Chondrocyte (in vitro differentiated cells): ENCODE measurements at regions not wholly inside any gene's neighbourhood (a gene's known extent, or its start where the extent isn't known, plus 50 kb on each side); places are given as distances from the start of the nearest gene placed in this dataset.

Experiments
- DNase-seq: peaks from one replicate; pipeline ENCODE4 v3.0.0; 2021; ENCODE audit warnings: mixed read lengths, low spot score
- H3K27ac Mint-ChIP-seq: one replicate; pipeline ENCODE4 v1.8.0; 2021; ENCODE audit warnings: mild to moderate bottlenecking, moderate library complexity, mixed read lengths; ENCODE audit not compliant: unreplicated experiment
- H3K27me3 Mint-ChIP-seq: 2 replicates; pipeline ENCODE4 v1.8.0; 2021; ENCODE audit warnings: low read depth, mixed read lengths
- H3K36me3 Mint-ChIP-seq: 2 replicates; pipeline ENCODE4 v1.8.0; 2021; ENCODE audit warnings: low read depth, mixed read lengths
- H3K4me1 Mint-ChIP-seq: 2 replicates; pipeline ENCODE4 v1.8.0; 2021; ENCODE audit warnings: low read depth, mild to moderate bottlenecking, mixed read lengths
- H3K4me3 Mint-ChIP-seq: one replicate; pipeline ENCODE4 v1.8.0; 2021; ENCODE audit warnings: mild to moderate bottlenecking, moderate library complexity, mixed read lengths; ENCODE audit not compliant: unreplicated experiment
- H3K9me3 Mint-ChIP-seq: 2 replicates; pipeline ENCODE4 v1.8.0; 2021; ENCODE audit warnings: low read depth, mixed read lengths
- TF ChIP-seq, protein P1 (sequence below): fragments of 200-600 bp; sonication (generic); IDR thresholded peaks from 2 replicates; pipeline ENCODE4 v1.5.0; 2021; ENCODE audit warnings: antibody characterized with exemption, mild to moderate bottlenecking, moderate library complexity

DNA sequence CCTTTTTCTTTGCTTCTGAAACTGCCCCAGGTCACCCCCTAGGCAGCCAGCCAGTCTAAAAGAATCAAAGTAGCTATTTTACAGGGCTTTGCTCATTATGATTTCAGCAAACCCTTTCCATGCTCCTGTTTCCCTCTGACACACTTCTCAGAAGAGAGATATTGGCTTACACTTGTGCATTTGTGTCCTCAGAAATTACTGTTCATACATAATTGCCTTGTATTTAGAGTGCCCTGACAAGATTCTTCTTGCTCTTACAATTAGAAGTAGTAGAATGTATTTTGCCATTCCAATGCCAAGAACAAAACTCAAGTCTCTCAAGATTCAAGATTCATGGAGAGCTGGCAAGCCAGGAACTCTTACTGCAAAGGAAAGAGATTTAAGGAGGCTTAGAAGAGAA, 531.0 kb upstream of the ZFP42 start:
- DNase-seq, result no peak
- Mint-ChIP-seq H3K36me3 (no peaks in the 10 kb centered on the region), H3K27me3 (no peaks in the 10 kb centered on the region), H3K4me1 (peaks cover 12% of the 10 kb centered on the region), H3K4me3 (no peak overlapping the region), H3K27ac (peak overlapping the region; percentile 65), H3K9me3 (no peaks in the 10 kb centered on the region)
- TF ChIP-seq, protein P1, sequence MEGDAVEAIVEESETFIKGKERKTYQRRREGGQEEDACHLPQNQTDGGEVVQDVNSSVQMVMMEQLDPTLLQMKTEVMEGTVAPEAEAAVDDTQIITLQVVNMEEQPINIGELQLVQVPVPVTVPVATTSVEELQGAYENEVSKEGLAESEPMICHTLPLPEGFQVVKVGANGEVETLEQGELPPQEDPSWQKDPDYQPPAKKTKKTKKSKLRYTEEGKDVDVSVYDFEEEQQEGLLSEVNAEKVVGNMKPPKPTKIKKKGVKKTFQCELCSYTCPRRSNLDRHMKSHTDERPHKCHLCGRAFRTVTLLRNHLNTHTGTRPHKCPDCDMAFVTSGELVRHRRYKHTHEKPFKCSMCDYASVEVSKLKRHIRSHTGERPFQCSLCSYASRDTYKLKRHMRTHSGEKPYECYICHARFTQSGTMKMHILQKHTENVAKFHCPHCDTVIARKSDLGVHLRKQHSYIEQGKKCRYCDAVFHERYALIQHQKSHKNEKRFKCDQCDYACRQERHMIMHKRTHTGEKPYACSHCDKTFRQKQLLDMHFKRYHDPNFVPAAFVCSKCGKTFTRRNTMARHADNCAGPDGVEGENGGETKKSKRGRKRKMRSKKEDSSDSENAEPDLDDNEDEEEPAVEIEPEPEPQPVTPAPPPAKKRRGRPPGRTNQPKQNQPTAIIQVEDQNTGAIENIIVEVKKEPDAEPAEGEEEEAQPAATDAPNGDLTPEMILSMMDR, result no peak

DNA sequence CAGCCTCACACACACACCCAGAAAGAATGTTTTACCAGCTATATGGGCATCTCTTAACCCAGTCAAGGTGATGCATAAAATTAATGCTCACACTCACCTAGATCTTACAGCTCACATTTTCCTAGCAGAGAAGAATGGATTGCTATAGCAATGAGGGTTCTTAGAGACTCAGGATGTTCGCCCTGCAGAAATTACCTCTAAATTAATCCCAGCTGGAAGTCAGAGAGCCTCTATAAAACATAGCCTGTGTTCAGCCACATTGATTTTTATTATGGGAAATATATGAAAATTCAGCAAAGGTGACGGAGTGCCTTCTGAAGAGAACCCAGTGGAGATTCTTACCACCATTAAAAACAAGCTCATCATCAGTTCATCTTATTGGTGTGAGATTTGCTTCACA, 528.3 kb upstream of the ZFP42 start:
- Mint-ChIP-seq H3K9me3 (no peaks in the 10 kb centered on the region), H3K36me3 (no peaks in the 10 kb centered on the region), H3K4me3 (no peak overlapping the region), H3K27ac (no peak overlapping the region), H3K4me1 (peaks cover 20% of the 10 kb centered on the region), H3K27me3 (no peaks in the 10 kb centered on the region)
- DNase-seq, result no peak
- TF ChIP-seq, protein P1, result no peak

DNA sequence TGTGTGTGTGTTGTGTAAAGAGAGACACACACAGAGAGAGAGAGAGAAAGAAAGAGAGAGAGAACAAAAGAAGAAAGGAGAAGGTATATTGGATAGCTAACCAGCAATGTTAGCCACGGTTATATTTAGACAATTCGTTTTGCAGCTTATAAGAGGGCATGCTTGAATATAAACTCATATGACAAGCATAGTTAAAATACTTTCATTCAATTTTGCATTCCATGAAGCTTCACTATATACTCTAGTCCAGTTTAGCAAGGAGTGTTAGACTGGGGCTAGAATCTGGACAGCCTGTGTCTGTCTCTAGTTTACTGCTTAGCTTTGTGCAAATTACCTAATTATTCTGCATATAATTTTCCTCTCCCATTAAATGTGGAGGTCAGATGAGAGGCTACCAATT, 525.9 kb upstream of the ZFP42 start:
- Mint-ChIP-seq H3K4me3 (no peak overlapping the region), H3K4me1 (peaks cover 17% of the 10 kb centered on the region), H3K27ac (peak overlapping the region; percentile 78), H3K36me3 (no peaks in the 10 kb centered on the region), H3K27me3 (no peaks in the 10 kb centered on the region), H3K9me3 (no peaks in the 10 kb centered on the region)
- no peak for DNase-seq
- TF ChIP-seq, protein P1, result no peak

DNA sequence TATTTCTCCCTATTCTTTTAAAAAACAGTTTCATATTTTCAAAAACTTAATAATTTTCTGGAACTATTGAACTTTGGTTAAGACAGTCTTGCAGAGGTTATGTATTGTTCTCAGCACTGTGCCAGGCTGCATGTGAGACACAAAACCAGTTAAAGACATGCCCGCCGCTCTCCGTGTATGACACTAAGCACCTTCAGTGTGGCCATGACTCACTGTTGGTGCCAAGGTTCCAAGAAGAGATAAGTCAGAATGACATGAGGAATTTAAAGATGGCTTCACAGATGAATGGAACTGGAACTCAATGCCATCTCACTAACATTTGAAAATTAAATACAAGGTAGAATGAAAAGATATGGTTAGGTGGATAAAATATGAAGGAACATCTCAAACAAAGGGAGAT, 525.5 kb upstream of the ZFP42 start:
- no peak for DNase-seq
- TF ChIP-seq, protein P1, result no peak
- no peak overlapping the region for H3K4me3 Mint-ChIP-seq

DNA sequence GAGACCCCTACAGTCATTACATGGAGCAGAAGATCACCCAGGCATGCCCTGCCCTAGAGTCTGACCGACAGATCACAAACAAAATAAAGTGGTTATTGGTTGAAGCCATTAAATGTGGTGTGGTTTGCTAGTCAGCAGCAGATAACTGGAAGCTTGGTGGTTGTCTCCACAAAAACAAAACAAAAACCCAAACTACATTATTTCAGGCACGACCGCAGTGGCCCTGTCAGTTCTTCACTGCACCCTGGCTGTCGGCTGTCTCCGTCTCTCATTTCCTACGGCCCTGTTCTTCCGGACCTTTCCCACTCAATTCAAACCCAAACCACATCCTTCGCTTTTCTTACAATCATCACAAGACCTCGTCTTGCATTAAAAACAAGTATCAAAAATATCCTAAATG, 521.3 kb upstream of the ZFP42 start:
- Mint-ChIP-seq H3K9me3 (no peaks in the 10 kb centered on the region), H3K27me3 (no peaks in the 10 kb centered on the region), H3K36me3 (no peaks in the 10 kb centered on the region), H3K27ac (no peak overlapping the region), H3K4me3 (no peak overlapping the region), H3K4me1 (peaks cover 48% of the 10 kb centered on the region)
- TF ChIP-seq, protein P1, result no peak
- DNase-seq, result no peak

More for the DNA sequence above, 525.5 kb upstream of the ZFP42 start:
- peaks cover 20% of the 10 kb centered on the region for H3K4me1 Mint-ChIP-seq
- no peaks in the 10 kb centered on the region for H3K36me3 Mint-ChIP-seq
- peak overlapping the region; percentile 60 for H3K27ac Mint-ChIP-seq
- H3K27me3 Mint-ChIP-seq, result no peaks in the 10 kb centered on the region
- H3K9me3 Mint-ChIP-seq, result no peaks in the 10 kb centered on the region
